ENCODE measurements at regions not wholly inside any gene's neighbourhood (a gene's known extent, or its start where the extent isn't known, plus 50 kb on each side); places are given as distances from the start of the nearest gene placed in this dataset.
"Not testable (repeated sequence)": the region's sequence is repeated elsewhere in the genome, so short reads cannot be mapped to it uniquely, and the experiment has no call there.

GRCh38 chrX:9293051-9293496, 171.8 kb upstream of the TBL1X start:
- no peak for DNase-seq
- Histone ChIP-seq H3K4me1 (no peaks in the 10 kb centered on the region), H3K9me3 (no peaks in the 10 kb centered on the region), H3K4me3 (no peak overlapping the region), H3K36me3 (no peaks in the 10 kb centered on the region), H3K27ac (no peak overlapping the region), H3K27me3 (no peaks in the 10 kb centered on the region)
- intact Hi-C loops (cut with DNase I): no loop called here
- WGBS, 2 donors: 35 to 39% methylated on average over 18 of the region's 18 CpGs
- TF ChIP-seq POLR2A (IDR thresholded peaks at IDR 0.05) (no peak), CTCF (IDR thresholded peaks at IDR 0.05) (no peak), EP300 (IDR thresholded peaks at IDR 0.05) (no peak), POLR2AphosphoS5 (IDR thresholded peaks at IDR 0.05) (no peak)

- no peaks in the 10 kb centered on the region for H3K36me3 ChIP-seq
- no peak overlapping the region for H3K27ac ChIP-seq
- H3K4me3 ChIP-seq: no peak overlapping the region
- no peak for DNase-seq
- H3K4me1 ChIP-seq: no peaks in the 10 kb centered on the region
- TF ChIP-seq POLR2A (IDR thresholded peaks at IDR 0.05): no peak
- TF ChIP-seq POLR2AphosphoS5 (IDR thresholded peaks at IDR 0.05): no peak
- no peak for TF ChIP-seq EP300 (IDR thresholded peaks at IDR 0.05)
- no peak for TF ChIP-seq CTCF (IDR thresholded peaks at IDR 0.05)
- H3K27me3 ChIP-seq: no peaks in the 10 kb centered on the region
- WGBS, 2 donors: 55 to 78% methylated on average over 6 of the region's 6 CpGs
- intact Hi-C loops (cut with DNase I): no loop called here
- no peaks in the 10 kb centered on the region for H3K9me3 ChIP-seq
Observed at GRCh38 chrX:9293903-9294302, 171.0 kb upstream of the TBL1X start.

GRCh38 chrX:9295551-9295950, 169.3 kb upstream of the TBL1X start:
- Histone ChIP-seq H3K4me1 (no peaks in the 10 kb centered on the region), H3K4me3 (no peak overlapping the region), H3K9me3 (no peaks in the 10 kb centered on the region), H3K27me3 (no peaks in the 10 kb centered on the region), H3K36me3 (no peaks in the 10 kb centered on the region), H3K27ac (no peak overlapping the region)
- no peak for TF ChIP-seq POLR2A (IDR thresholded peaks at IDR 0.05)
- no peak for DNase-seq
- intact Hi-C loops (cut with DNase I): no loop called here
- 94 to 95% methylated on average over 5 of the region's 5 CpGs for WGBS, 2 donors

GRCh38 chrX:9298221-9298620, 166.6 kb upstream of the TBL1X start:
- no peaks in the 10 kb centered on the region for H3K36me3 ChIP-seq
- H3K9me3 ChIP-seq: no peaks in the 10 kb centered on the region
- 72 to 77% methylated on average over 1 of the region's 1 CpG for WGBS, 2 donors
- H3K4me3 ChIP-seq: no peak overlapping the region
- no peaks in the 10 kb centered on the region for H3K27me3 ChIP-seq
- intact Hi-C loops (cut with DNase I): no loop called here
- H3K4me1 ChIP-seq: peaks cover 0 to 13% (median 0%) of the 10 kb centered on the region in 4 donors
- no peak for TF ChIP-seq CTCF (IDR thresholded peaks at IDR 0.05)
- TF ChIP-seq EP300 (IDR thresholded peaks at IDR 0.05): no peak
- TF ChIP-seq POLR2A (IDR thresholded peaks at IDR 0.05): no peak
- TF ChIP-seq POLR2AphosphoS5 (IDR thresholded peaks at IDR 0.05): no peak
- H3K27ac ChIP-seq: no peak overlapping the region
- no peak for DNase-seq

GRCh38 chrX:9299681-9300080, 165.2 kb upstream of the TBL1X start:
- H3K27me3 ChIP-seq; H3K27ac ChIP-seq; H3K9me3 ChIP-seq; DNase-seq; H3K36me3 ChIP-seq; H3K4me3 ChIP-seq; intact Hi-C loops (cut with DNase I): not testable (repeated sequence)
- WGBS, 2 donors: 69 to 74% methylated on average over 3 of the region's 3 CpGs
- H3K4me1 ChIP-seq: peaks cover 0 to 13% (median 0%) of the 10 kb centered on the region in 4 donors

- Histone ChIP-seq H3K27me3 (no peaks in the 10 kb centered on the region), H3K9me3 (no peaks in the 10 kb centered on the region), H3K4me1 (peaks cover 0 to 13% (median 0%) of the 10 kb centered on the region in 4 donors), H3K4me3 (peak overlapping the region in 1 of 4 donors; percentile 9), H3K36me3 (no peaks in the 10 kb centered on the region), H3K27ac (peak overlapping the region in 3 of 4 donors; percentile 8 to 58 (median 34))
- DNase-seq: no peak
- WGBS, 2 donors: 44 to 66% methylated on average over 2 of the region's 2 CpGs
- intact Hi-C loops (cut with DNase I): no loop called here
- TF ChIP-seq EP300 (IDR thresholded peaks at IDR 0.05): no peak
- TF ChIP-seq POLR2AphosphoS5 (IDR thresholded peaks at IDR 0.05): no peak
- no peak for TF ChIP-seq POLR2A (IDR thresholded peaks at IDR 0.05)
- TF ChIP-seq CTCF (IDR thresholded peaks at IDR 0.05): no peak
Observed at GRCh38 chrX:9301836-9302235, 163.0 kb upstream of the TBL1X start.
